Suprapubic skin (tissue), 4 donors: ENCODE measurements at regions not wholly inside any gene's neighbourhood (a gene's known extent, or its start where the extent isn't known, plus 50 kb on each side); places are given as distances from the start of the nearest gene placed in this dataset.

Experiments
- DNase-seq, 2 donors: peaks; one replicate each; pipeline ENCODE4 v3.0.0-alpha.2; 2019; ENCODE audit warnings: low spot score in 2 of 2
- H3K27ac ChIP-seq: fragments of 200-600 bp; sonication (generic); one replicate; pipeline ENCODE4 v1.5.1; 2019
- H3K27me3 ChIP-seq: fragments of 200-600 bp; sonication (generic); one replicate; pipeline ENCODE4 v1.5.1; 2019
- H3K36me3 ChIP-seq: fragments of 200-600 bp; sonication (generic); one replicate; pipeline ENCODE4 v1.5.1; 2019
- H3K4me1 ChIP-seq: fragments of 200-600 bp; sonication (generic); one replicate; pipeline ENCODE4 v1.5.1; 2019
- H3K4me3 ChIP-seq: fragments of 200-600 bp; sonication (generic); one replicate; pipeline ENCODE4 v1.5.1; 2019; ENCODE audit warnings: mild to moderate bottlenecking
- H3K9me3 ChIP-seq: fragments of 200-600 bp; sonication (generic); one replicate; pipeline ENCODE4 v1.5.1; 2019
- EP300 ChIP-seq: sonication (generic); formaldehyde crosslinking; IDR thresholded peaks from one replicate; pipeline ENCODE4 v1.6.1; 2017; ENCODE audit warnings: antibody characterized with exemption
- POLR2A ChIP-seq, 2 donors: fragments of 450-650 bp; IDR thresholded peaks; one replicate each; pipeline ENCODE4 v1.6.1; 2017; ENCODE audit warnings: antibody characterized with exemption in 2 of 2, mild to moderate bottlenecking in 2 of 2, moderate library complexity in 2 of 2
- POLR2AphosphoS5 ChIP-seq, 3 donors: sonication (generic); formaldehyde crosslinking; IDR thresholded peaks; one replicate each; pipeline ENCODE4 v1.6.1; 2017; ENCODE audit warnings: antibody characterized with exemption in 3 of 3
- WGBS: methylation state at CpG from one replicate; pipeline ENCODE4 v1.1.5; 2018; 5-methylcytosine and 5-hydroxymethylcytosine counted together
- TF ChIP-seq, protein P1 (sequence below), 2 donors: fragments of 200-600 bp in 1 of 2; fragments of 450-650 bp in 1 of 2; sonication (generic) in 1 of 2; IDR thresholded peaks; one replicate each; pipeline ENCODE4 v1.5.1; 2016 to 2019; ENCODE audit warnings: antibody characterized with exemption in 2 of 2, mild to moderate bottlenecking in 1 of 2, moderate library complexity in 1 of 2

DNA sequence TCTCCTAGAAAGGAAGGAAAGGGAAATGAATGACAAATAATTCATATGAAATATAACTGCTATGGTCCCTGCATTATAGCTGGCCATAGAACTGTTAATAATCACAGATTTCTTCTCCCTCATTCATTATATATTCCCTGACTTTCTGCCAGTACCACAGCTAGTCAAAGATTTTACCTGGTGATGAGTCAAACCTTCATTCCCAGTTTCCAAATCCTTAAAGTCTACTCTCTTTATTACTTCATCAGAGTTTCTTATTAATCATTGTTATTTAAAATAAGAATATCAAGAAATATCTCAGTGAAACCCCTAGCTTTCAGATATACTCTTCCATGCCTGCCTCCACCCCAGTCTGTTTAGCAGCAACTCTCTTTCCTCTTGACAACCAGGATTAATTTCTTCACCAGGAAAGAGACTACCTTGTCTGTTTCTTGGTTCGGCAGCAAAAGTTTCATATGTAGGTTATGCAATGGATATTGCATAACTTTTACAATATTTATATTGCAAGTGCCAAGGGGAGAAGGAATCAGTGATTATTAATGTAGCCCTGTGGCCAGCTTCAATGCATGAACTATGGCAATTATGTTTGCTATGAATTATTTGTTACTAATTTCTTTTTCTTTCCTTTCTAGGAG, 533.8 kb downstream of the FBXO15 start:
- H3K9me3 ChIP-seq: no peaks in the 10 kb centered on the region
- no peak overlapping the region for H3K27ac ChIP-seq
- no peaks in the 10 kb centered on the region for H3K36me3 ChIP-seq
- no peaks in the 10 kb centered on the region for H3K4me1 ChIP-seq
- TF ChIP-seq EP300: no peak
- no peak for TF ChIP-seq POLR2AphosphoS5 (IDR thresholded peaks at IDR 0.05)
- TF ChIP-seq, protein P1, sequence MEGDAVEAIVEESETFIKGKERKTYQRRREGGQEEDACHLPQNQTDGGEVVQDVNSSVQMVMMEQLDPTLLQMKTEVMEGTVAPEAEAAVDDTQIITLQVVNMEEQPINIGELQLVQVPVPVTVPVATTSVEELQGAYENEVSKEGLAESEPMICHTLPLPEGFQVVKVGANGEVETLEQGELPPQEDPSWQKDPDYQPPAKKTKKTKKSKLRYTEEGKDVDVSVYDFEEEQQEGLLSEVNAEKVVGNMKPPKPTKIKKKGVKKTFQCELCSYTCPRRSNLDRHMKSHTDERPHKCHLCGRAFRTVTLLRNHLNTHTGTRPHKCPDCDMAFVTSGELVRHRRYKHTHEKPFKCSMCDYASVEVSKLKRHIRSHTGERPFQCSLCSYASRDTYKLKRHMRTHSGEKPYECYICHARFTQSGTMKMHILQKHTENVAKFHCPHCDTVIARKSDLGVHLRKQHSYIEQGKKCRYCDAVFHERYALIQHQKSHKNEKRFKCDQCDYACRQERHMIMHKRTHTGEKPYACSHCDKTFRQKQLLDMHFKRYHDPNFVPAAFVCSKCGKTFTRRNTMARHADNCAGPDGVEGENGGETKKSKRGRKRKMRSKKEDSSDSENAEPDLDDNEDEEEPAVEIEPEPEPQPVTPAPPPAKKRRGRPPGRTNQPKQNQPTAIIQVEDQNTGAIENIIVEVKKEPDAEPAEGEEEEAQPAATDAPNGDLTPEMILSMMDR (IDR thresholded peaks at IDR 0.05): no peak
- no peak for TF ChIP-seq POLR2A (IDR thresholded peaks at IDR 0.05)
- 38% methylated on average over 1 of the region's 1 CpG for WGBS
- H3K4me3 ChIP-seq: no peak overlapping the region
- no peak for DNase-seq
- H3K27me3 ChIP-seq: no peaks in the 10 kb centered on the region

DNA sequence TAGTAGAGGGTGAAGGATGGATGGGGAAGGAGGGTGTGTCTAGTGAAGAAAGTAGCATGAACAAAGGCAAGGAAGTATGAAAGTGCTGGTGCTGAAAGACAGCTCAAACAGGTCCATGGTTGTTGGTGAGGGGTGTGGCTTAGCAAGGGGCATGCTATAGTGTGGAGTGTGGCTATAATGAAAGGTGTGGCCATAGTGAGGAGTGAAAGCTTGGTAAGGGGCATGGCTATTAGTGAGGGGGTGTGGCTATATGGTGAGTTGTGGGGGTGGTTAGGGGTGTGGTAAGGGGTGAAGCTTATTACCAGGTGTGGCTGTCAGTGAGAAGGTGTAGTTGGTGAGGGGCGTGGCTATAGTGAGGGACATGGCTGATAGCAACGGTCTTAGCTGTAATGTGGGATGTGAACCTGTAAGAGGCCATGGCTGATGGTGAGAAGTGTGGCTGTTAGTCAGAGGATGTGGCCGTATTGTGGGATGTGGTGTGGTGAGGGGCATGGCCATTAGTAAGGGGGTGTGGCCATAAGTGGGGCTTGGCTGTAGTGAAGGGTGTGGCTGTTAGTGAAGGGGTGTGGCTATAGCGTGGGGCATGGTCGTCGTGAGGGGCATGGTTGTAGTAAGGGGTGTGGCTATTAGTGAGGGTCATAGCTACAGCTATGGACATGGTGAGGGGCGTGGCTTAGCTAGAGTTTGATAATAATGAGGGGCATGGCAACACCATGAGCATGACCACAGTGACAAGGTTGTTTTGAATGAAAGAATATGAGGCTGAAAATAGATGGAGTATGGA, 549.6 kb downstream of the FBXO15 start:
- WGBS: 75% methylated on average over 7 of the region's 7 CpGs

DNA sequence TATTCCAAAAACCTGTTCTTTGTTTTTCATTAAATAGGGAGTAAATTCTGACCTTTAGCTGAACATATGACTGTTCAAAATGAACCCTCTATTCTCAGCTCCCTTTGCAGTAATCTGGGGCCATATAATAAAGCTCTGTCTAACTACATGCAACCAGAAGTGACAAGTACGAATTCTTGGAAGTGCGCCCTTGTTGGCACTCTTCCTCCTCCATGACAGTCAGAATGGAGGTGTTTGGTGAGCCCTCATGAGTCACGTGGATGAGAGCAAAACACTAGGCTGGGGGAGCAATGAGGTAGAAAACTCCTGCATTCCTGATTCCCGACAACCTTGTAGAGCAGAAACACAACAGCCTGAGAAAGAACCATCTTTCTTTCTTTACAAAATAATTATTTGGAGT, 552.9 kb downstream of the FBXO15 start:
- Histone ChIP-seq H3K4me3 (no peak overlapping the region), H3K27ac (no peak overlapping the region), H3K9me3 (no peaks in the 10 kb centered on the region), H3K36me3 (no peaks in the 10 kb centered on the region), H3K4me1 (no peaks in the 10 kb centered on the region), H3K27me3 (no peaks in the 10 kb centered on the region)
- TF ChIP-seq EP300: no peak
- TF ChIP-seq, protein P1 (IDR thresholded peaks at IDR 0.05): no peak
- no peak for TF ChIP-seq POLR2AphosphoS5 (IDR thresholded peaks at IDR 0.05)
- no peak for TF ChIP-seq POLR2A (IDR thresholded peaks at IDR 0.05)
- DNase-seq: no peak
- 69% methylated on average over 4 of the region's 4 CpGs for WGBS

More for the DNA sequence above, 549.6 kb downstream of the FBXO15 start:
- Histone ChIP-seq H3K36me3 (no peaks in the 10 kb centered on the region), H3K9me3 (no peaks in the 10 kb centered on the region), H3K27ac (no peak overlapping the region), H3K4me1 (no peaks in the 10 kb centered on the region), H3K4me3 (no peak overlapping the region), H3K27me3 (no peaks in the 10 kb centered on the region)
- no peak for DNase-seq
- no peak for TF ChIP-seq POLR2AphosphoS5 (IDR thresholded peaks at IDR 0.05)
- TF ChIP-seq POLR2A (IDR thresholded peaks at IDR 0.05): no peak
- no peak for TF ChIP-seq EP300
- TF ChIP-seq, protein P1 (IDR thresholded peaks at IDR 0.05): no peak

DNA sequence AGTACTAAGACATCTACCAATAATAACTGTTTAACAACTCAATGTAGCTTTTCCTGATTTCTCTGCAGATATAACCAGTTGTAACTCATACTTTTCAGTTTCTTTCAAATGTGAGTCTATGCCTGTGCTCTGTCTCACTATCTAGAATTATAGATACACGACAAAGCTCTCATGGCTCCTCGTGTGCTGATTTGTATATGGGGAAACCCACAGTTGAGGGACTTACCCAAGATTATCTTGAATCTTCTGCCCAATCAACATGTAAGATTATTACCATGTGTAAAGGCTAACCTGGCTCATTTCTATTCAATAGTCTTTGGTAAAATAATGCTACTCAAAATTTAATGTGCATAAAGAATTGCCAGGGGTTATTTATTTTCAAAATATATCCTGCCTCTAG, 554.4 kb downstream of the FBXO15 start:
- 49% methylated on average over 2 of the region's 2 CpGs for WGBS
- Histone ChIP-seq H3K36me3 (no peaks in the 10 kb centered on the region), H3K27me3 (no peaks in the 10 kb centered on the region), H3K27ac (no peak overlapping the region), H3K4me1 (no peaks in the 10 kb centered on the region), H3K9me3 (no peaks in the 10 kb centered on the region), H3K4me3 (no peak overlapping the region)
- TF ChIP-seq POLR2A (IDR thresholded peaks at IDR 0.05): no peak
- no peak for TF ChIP-seq EP300
- TF ChIP-seq POLR2AphosphoS5 (IDR thresholded peaks at IDR 0.05): no peak
- TF ChIP-seq, protein P1 (IDR thresholded peaks at IDR 0.05): no peak
- no peak for DNase-seq

DNA sequence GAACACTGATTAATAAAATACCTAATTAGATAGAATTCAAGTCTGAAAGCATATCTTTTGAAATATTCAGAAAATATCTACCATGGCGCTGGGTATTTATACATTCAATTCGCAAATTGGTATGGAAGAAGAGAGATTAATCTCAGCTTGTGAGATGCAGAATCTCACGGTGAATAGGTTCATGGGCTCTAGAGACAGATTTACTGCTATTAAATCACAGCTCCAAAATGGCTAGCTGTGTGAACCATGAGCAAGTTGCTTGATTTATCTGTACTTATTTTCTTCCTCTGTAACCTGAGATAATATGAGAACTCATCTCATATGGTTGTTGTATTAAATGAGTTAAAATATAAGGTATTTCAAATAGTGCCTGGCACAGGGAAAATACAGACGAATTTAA, 556.7 kb downstream of the FBXO15 start:
- Histone ChIP-seq H3K27me3 (no peaks in the 10 kb centered on the region), H3K4me3 (no peak overlapping the region), H3K27ac (no peak overlapping the region), H3K9me3 (no peaks in the 10 kb centered on the region), H3K36me3 (no peaks in the 10 kb centered on the region), H3K4me1 (no peaks in the 10 kb centered on the region)
- WGBS: 86% methylated on average over 4 of the region's 4 CpGs
- TF ChIP-seq POLR2AphosphoS5 (IDR thresholded peaks at IDR 0.05) (no peak), EP300 (no peak), POLR2A (IDR thresholded peaks at IDR 0.05) (no peak)
- TF ChIP-seq, protein P1 (IDR thresholded peaks at IDR 0.05): no peak
- DNase-seq: no peak
